Lower lobe of right lung (tissue), 2 donors: ENCODE measurements at regions not wholly inside any gene's neighbourhood (a gene's known extent, or its start where the extent isn't known, plus 50 kb on each side); places are given as distances from the start of the nearest gene placed in this dataset.

ENCODE experiments used
- ATAC-seq, 2 donors: fragments of 200-7000 bp; cut with Tn5 transposase; one replicate each; pipeline ENCODE4 v1.9.1; 2020 to 2022; ENCODE audit warnings: mild to moderate bottlenecking in 2 of 2, moderate library complexity in 2 of 2
- DNase-seq: peaks from one replicate; pipeline ENCODE4 v3.0.0-alpha.2; 2020
- H3K27ac ChIP-seq: fragments of 200-600 bp; one replicate; pipeline ENCODE4 v1.8.0; 2022
- H3K27me3 ChIP-seq: fragments of 200-600 bp; one replicate; pipeline ENCODE4 v1.8.0; 2022; ENCODE audit warnings: low read depth
- H3K36me3 ChIP-seq: fragments of 200-600 bp; one replicate; pipeline ENCODE4 v1.8.0; 2022; ENCODE audit warnings: mild to moderate bottlenecking
- H3K4me1 ChIP-seq: fragments of 200-600 bp; one replicate; pipeline ENCODE4 v1.8.0; 2022
- H3K4me3 ChIP-seq: fragments of 200-600 bp; one replicate; pipeline ENCODE4 v1.8.0; 2022; ENCODE audit warnings: mild to moderate bottlenecking
- H3K9me3 ChIP-seq: fragments of 200-600 bp; one replicate; pipeline ENCODE4 v1.8.0; 2022
- intact Hi-C: fragments of 100-400 bp; cut with DNase I; formaldehyde crosslinking; loops from one replicate; pipeline ENCODE4 v1.11.0; 2022
- TF ChIP-seq, protein P1 (sequence below): fragments of 200-600 bp; IDR thresholded peaks from one replicate; pipeline ENCODE4 v1.8.0; 2022; ENCODE audit warnings: antibody characterized with exemption, mild to moderate bottlenecking
- donor health status: DM: no; HTN: yes; CAD: no; lungs with severe emphysema.

DNA sequence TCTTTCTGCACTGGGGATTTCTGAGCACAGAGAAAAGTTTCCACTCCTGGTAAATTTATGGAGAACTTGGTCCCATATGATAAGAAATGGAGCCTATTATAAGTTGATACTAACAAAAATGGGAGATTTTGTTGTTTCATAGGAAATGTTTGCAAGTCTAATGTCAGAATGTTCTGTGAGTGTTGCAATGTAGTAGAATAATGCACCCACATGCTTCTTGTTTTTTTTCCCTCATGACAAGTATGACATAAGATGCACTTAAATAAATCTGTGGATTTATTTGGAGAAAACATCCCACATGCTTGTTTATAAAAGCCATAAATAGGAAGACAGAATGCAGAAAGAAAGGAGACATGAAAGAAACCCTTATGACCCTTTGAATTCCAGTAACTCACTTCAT lies 50.8 kb upstream of the KCNJ6 start:
- TF ChIP-seq, protein P1, sequence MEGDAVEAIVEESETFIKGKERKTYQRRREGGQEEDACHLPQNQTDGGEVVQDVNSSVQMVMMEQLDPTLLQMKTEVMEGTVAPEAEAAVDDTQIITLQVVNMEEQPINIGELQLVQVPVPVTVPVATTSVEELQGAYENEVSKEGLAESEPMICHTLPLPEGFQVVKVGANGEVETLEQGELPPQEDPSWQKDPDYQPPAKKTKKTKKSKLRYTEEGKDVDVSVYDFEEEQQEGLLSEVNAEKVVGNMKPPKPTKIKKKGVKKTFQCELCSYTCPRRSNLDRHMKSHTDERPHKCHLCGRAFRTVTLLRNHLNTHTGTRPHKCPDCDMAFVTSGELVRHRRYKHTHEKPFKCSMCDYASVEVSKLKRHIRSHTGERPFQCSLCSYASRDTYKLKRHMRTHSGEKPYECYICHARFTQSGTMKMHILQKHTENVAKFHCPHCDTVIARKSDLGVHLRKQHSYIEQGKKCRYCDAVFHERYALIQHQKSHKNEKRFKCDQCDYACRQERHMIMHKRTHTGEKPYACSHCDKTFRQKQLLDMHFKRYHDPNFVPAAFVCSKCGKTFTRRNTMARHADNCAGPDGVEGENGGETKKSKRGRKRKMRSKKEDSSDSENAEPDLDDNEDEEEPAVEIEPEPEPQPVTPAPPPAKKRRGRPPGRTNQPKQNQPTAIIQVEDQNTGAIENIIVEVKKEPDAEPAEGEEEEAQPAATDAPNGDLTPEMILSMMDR: no peak
- ATAC-seq (no peak), DNase-seq (no peak)
- Histone ChIP-seq H3K27me3 (no peaks in the 10 kb centered on the region), H3K9me3 (no peaks in the 10 kb centered on the region), H3K27ac (no peak overlapping the region), H3K4me1 (no peaks in the 10 kb centered on the region), H3K4me3 (no peak overlapping the region), H3K36me3 (no peaks in the 10 kb centered on the region)
- intact Hi-C loops: no loop called here

DNA sequence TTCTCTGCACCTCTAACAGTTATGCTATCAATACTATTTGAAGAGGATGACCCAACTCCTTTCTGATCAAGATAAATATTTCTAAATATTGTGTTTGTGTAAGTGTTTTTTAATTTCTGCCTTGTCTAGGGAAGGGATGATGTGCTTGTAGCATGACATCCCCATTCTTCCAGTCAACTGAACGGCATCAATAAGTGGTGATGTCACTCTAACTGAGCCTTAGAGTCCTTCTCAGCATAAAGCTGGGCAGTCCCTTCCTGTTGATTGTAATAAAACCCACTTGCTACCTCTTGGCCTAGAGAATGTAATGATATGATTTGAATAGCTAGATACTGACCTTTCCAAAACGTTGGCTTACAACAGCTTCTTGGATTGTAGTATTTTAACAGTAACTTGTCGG lies 52.5 kb upstream of the KCNJ6 start:
- Histone ChIP-seq H3K9me3 (no peaks in the 10 kb centered on the region), H3K4me1 (no peaks in the 10 kb centered on the region), H3K27me3 (no peaks in the 10 kb centered on the region), H3K36me3 (no peaks in the 10 kb centered on the region), H3K4me3 (no peak overlapping the region), H3K27ac (no peak overlapping the region)
- intact Hi-C loops: no loop called here
- TF ChIP-seq, protein P1: no peak
- DNase-seq (no peak), ATAC-seq (no peak)

DNA sequence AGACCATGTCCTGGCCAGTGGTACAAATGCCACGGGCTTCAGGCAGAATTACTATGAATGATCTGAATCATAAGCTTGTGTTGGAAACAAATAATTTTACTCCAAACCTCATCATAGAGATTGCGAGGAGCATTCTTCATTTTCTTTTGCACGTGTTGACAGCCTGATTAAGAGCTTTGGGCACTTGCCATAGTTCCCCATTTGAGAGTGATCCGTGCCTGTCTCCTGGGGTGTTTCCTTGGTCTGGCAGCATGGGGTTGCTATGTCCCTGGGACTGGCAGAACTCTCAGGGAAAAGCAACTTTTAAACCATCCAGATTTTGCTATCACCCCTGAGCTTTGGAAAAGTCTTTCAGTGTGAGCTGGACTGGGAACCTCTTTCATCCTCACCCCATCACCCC lies 54.3 kb upstream of the KCNJ6 start:
- TF ChIP-seq, protein P1: no peak
- H3K9me3 ChIP-seq: no peaks in the 10 kb centered on the region
- no peak for DNase-seq
- H3K4me1 ChIP-seq: no peaks in the 10 kb centered on the region
- intact Hi-C loops: no loop called here
- no peak overlapping the region for H3K4me3 ChIP-seq
- no peak overlapping the region for H3K27ac ChIP-seq
- no peaks in the 10 kb centered on the region for H3K36me3 ChIP-seq
- no peaks in the 10 kb centered on the region for H3K27me3 ChIP-seq
- no peak for ATAC-seq

DNA sequence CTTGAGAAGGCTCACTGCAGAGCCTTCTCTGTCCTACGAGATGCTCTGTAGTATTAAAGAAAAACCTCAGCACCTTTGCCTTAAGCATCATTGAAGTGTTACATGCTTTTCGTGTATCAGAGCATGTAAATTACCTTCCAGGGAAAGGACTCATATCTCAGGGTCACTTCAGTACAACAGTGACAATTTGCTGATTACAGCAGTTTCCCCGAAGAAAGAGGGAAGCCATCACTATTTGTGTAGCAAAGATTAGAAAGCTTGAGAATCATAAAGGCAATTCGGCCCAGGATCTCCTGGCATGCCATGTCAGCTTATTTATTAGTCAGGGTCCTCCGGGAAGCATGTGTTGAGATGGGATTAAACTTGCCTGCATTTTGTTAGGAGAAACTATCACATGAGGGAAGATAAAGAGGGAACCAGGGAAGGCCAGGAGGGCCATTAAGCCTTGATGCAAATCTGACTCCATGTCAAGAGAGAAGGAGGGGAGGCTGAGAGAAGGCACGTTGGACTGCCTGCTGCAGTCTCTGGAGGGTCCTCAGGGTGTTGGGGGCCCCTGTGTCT lies 55.2 kb upstream of the KCNJ6 start:
- no peaks in the 10 kb centered on the region for H3K4me1 ChIP-seq
- TF ChIP-seq, protein P1: no peak
- ATAC-seq: no peak
- no peak overlapping the region for H3K27ac ChIP-seq
- no peak for DNase-seq
- no peaks in the 10 kb centered on the region for H3K9me3 ChIP-seq
- intact Hi-C loops: no loop called here
- H3K36me3 ChIP-seq: no peaks in the 10 kb centered on the region
- H3K27me3 ChIP-seq: no peaks in the 10 kb centered on the region
- H3K4me3 ChIP-seq: no peak overlapping the region

DNA sequence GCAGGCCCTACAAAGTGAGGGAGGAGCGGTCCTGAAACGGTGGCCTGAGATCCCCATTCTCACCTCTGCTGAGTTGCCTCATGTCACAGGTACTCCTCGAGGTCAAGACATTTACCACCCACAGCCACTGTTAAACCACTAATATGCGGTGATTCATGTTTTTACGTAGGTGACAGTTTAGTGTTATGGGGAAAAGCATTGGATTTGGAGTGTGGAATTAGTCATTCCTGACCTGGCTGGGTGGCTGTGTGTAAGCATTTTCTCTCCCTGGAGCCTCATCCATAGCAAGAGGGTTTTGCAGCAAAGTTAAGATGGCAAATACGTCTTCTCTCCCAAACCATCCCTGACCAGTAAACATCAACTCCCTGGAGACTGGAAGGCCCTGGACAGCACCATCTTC lies 57.8 kb upstream of the KCNJ6 start:
- H3K27ac ChIP-seq: no peak overlapping the region
- intact Hi-C loops: no loop called here
- H3K9me3 ChIP-seq: no peaks in the 10 kb centered on the region
- no peaks in the 10 kb centered on the region for H3K4me1 ChIP-seq
- ATAC-seq: no peak
- TF ChIP-seq, protein P1: no peak
- no peaks in the 10 kb centered on the region for H3K36me3 ChIP-seq
- no peaks in the 10 kb centered on the region for H3K27me3 ChIP-seq
- no peak overlapping the region for H3K4me3 ChIP-seq
- no peak for DNase-seq
